SK-N-SH treated with all-trans-retinoic acid at 6 μM for 48 hours (cell line): ENCODE measurements at regions not wholly inside any gene's neighbourhood (a gene's known extent, or its start where the extent isn't known, plus 50 kb on each side); places are given as distances from the start of the nearest gene placed in this dataset.
A peak's percentile ranks its signal among the peaks of the same experiment; 100 is the strongest.

Source experiments
- ATAC-seq: fragments of 200-7000 bp; cut with Tn5 transposase; 3 replicates; pipeline ENCODE4 v1.9.1; 2020; ENCODE audit warnings: mild to moderate bottlenecking, moderate library complexity
- ARNTL ChIP-seq: fragments of 450-650 bp; formaldehyde crosslinking; IDR thresholded peaks from 2 replicates; pipeline ENCODE4 v1.5.0; 2020; ENCODE audit warnings: low read depth, mild to moderate bottlenecking, moderate library complexity, borderline replicate concordance
- BACH2 ChIP-seq: fragments of 250-450 bp; sonication (Bioruptor Pico); IDR thresholded peaks from 2 replicates; pipeline ENCODE4 v1.9.0; 2021; ENCODE audit warnings: mild to moderate bottlenecking, borderline replicate concordance
- CSDC2 ChIP-seq: fragments of 250-450 bp; sonication (Bioruptor Pico); IDR thresholded peaks from 2 replicates; pipeline ENCODE4 v1.5.0; 2020; ENCODE audit warnings: mild to moderate bottlenecking, moderate library complexity
- ISL1 ChIP-seq: fragments of 250-450 bp; sonication (Bioruptor Pico); IDR thresholded peaks from 2 replicates; pipeline ENCODE4 v2.1.2; 2022; ENCODE audit warnings: mild to moderate bottlenecking, moderate library complexity
- OSR1 ChIP-seq: fragments of 250-450 bp; sonication (Bioruptor Pico); IDR thresholded peaks from 2 replicates; pipeline ENCODE4 v1.8.0; 2022; ENCODE audit warnings: moderate library complexity, mild to moderate bottlenecking, inconsistent platforms
- PATZ1 ChIP-seq: fragments of 250-450 bp; sonication (Bioruptor Pico); IDR thresholded peaks from 2 replicates; pipeline ENCODE4 v1.8.0; 2020; ENCODE audit warnings: mild to moderate bottlenecking, moderate library complexity, borderline replicate concordance
- POU6F1 ChIP-seq: fragments of 250-450 bp; sonication (Bioruptor Pico); IDR thresholded peaks from 2 replicates; pipeline ENCODE4 v1.8.0; 2021; ENCODE audit warnings: low read depth, mild to moderate bottlenecking, moderate library complexity, borderline replicate concordance
- PPARA ChIP-seq: fragments of 250-450 bp; sonication (Bioruptor Pico); IDR thresholded peaks from 2 replicates; pipeline ENCODE4 v1.5.0; 2020; ENCODE audit warnings: mild to moderate bottlenecking, borderline replicate concordance
- RARB ChIP-seq: fragments of 250-450 bp; sonication (Bioruptor Pico); IDR thresholded peaks from 2 replicates; pipeline ENCODE4 v1.8.0; 2021; ENCODE audit warnings: mild to moderate bottlenecking, moderate library complexity
- SNAI2 ChIP-seq: fragments of 250-450 bp; sonication (Bioruptor Pico); IDR thresholded peaks from 2 replicates; pipeline ENCODE4 v1.5.0; 2020; ENCODE audit warnings: mild to moderate bottlenecking, moderate library complexity
- TCF4 ChIP-seq: fragments of 250-450 bp; sonication (Bioruptor Pico); IDR thresholded peaks from 2 replicates; pipeline ENCODE4 v1.8.0; 2021; ENCODE audit warnings: mild to moderate bottlenecking, moderate library complexity, borderline replicate concordance
- TOX ChIP-seq: fragments of 250-450 bp; sonication (Bioruptor Pico); IDR thresholded peaks from 2 replicates; pipeline ENCODE4 v1.8.0; 2021; ENCODE audit warnings: mild to moderate bottlenecking, moderate library complexity, borderline replicate concordance
- TSHZ2 ChIP-seq: fragments of 250-450 bp; sonication (Bioruptor Pico); IDR thresholded peaks from 2 replicates; pipeline ENCODE4 v1.5.0; 2020; ENCODE audit warnings: mild to moderate bottlenecking, moderate library complexity
- ZC3H10 ChIP-seq: fragments of 250-450 bp; sonication (Bioruptor Pico); IDR thresholded peaks from 2 replicates; pipeline ENCODE4 v1.5.1; 2021; ENCODE audit warnings: mild to moderate bottlenecking, moderate library complexity
- ZFP3 ChIP-seq: fragments of 250-450 bp; sonication (Bioruptor Pico); IDR thresholded peaks from 2 replicates; pipeline ENCODE4 v1.5.0; 2020; ENCODE audit warnings: mild to moderate bottlenecking, moderate library complexity
- ZFP30 ChIP-seq: fragments of 450-650 bp; formaldehyde crosslinking; IDR thresholded peaks from 2 replicates; pipeline ENCODE4 v1.5.0; 2022; ENCODE audit warnings: mild to moderate bottlenecking, moderate library complexity
- ZNF565 ChIP-seq: fragments of 450-650 bp; formaldehyde crosslinking; conservative IDR thresholded peaks from 2 replicates; pipeline ENCODE4 v1.5.0; 2020; ENCODE audit warnings: low read depth, mild to moderate bottlenecking, moderate library complexity
- ZNF70 ChIP-seq: fragments of 450-650 bp; formaldehyde crosslinking; IDR thresholded peaks from 2 replicates; pipeline ENCODE4 v1.5.0; 2020; ENCODE audit warnings: mild to moderate bottlenecking, moderate library complexity
- TF ChIP-seq, protein P1 (sequence below): fragments of 250-450 bp; sonication (Bioruptor Pico); IDR thresholded peaks from 2 replicates; pipeline ENCODE4 v1.5.1; 2021; ENCODE audit warnings: mild to moderate bottlenecking, moderate library complexity
- TF ChIP-seq, protein P2 (sequence below): fragments of 250-450 bp; sonication (Bioruptor Pico); IDR thresholded peaks from 2 replicates; pipeline ENCODE4 v1.5.1; 2020; ENCODE audit warnings: low read depth, mild to moderate bottlenecking, moderate library complexity

DNA sequence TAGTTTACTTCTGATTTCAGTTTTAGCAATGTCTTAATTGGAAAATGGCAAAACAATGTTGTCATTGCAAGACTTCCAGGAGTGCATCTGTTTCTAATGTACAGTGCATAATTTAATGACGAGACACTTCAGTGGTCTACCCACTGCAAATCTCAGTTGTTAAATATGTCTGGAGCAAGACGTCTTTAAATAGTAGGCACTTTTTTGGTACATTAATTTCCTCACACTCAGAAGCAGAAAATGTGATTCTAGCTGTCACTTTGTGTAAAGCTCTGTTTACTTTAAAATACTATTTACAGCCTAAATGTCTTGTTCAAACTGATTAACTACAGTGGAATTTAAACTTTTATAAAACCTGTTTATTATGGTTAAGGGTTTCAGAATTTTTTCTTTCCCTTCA, 815.5 kb downstream of the TLE1 start:
- TF ChIP-seq TCF4 (CRISPR knock-in tag) (peak; percentile 32; the same call in 1 of the 2 replicates), ZFP30 (CRISPR knock-in tag) (no peak)
- no peak for ATAC-seq

GRCh38 chr9:80871596-80871995, 817.8 kb downstream of the TLE1 start:
- no peak for TF ChIP-seq TSHZ2 (CRISPR knock-in tag)
- no peak for TF ChIP-seq CSDC2 (CRISPR knock-in tag)
- TF ChIP-seq SNAI2 (CRISPR knock-in tag) = no peak
- TF ChIP-seq, protein P1, sequence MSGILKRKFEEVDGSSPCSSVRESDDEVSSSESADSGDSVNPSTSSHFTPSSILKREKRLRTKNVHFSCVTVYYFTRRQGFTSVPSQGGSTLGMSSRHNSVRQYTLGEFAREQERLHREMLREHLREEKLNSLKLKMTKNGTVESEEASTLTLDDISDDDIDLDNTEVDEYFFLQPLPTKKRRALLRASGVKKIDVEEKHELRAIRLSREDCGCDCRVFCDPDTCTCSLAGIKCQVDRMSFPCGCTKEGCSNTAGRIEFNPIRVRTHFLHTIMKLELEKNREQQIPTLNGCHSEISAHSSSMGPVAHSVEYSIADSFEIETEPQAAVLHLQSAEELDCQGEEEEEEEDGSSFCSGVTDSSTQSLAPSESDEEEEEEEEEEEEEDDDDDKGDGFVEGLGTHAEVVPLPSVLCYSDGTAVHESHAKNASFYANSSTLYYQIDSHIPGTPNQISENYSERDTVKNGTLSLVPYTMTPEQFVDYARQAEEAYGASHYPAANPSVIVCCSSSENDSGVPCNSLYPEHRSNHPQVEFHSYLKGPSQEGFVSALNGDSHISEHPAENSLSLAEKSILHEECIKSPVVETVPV (CRISPR knock-in tag) = no peak
- TF ChIP-seq, protein P2, sequence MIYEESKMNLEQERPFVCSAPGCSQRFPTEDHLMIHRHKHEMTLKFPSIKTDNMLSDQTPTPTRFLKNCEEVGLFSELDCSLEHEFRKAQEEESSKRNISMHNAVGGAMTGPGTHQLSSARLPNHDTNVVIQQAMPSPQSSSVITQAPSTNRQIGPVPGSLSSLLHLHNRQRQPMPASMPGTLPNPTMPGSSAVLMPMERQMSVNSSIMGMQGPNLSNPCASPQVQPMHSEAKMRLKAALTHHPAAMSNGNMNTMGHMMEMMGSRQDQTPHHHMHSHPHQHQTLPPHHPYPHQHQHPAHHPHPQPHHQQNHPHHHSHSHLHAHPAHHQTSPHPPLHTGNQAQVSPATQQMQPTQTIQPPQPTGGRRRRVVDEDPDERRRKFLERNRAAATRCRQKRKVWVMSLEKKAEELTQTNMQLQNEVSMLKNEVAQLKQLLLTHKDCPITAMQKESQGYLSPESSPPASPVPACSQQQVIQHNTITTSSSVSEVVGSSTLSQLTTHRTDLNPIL (CRISPR knock-in tag) = no peak
- peak; percentile 61 for TF ChIP-seq TCF4 (CRISPR knock-in tag)
- TF ChIP-seq RARB (CRISPR knock-in tag) = no peak
- no peak for TF ChIP-seq ZFP30 (CRISPR knock-in tag)
- no peak for TF ChIP-seq POU6F1
- no peak for TF ChIP-seq OSR1 (CRISPR knock-in tag)
- TF ChIP-seq ISL1 (CRISPR knock-in tag) = peak; percentile 60
- ATAC-seq = no peak

DNA sequence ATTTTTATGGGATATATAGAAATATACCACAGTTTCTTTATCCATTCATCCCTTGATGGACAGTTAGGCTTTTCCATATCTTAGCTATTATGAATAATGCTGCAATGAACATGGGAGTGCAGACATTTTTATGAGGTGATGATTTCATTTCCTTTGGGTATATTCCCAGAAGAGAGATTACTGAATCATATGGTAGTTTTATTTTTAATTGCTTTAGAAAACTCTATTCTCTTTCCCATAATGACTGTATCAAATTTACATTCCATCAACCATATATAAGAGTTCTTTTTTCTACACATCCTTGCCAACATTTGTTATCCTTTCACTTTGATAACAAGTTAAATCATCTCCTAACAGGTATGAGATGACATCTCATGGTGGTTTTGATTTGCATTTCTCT, 821.6 kb downstream of the TLE1 start:
- no peak for ATAC-seq
- TF ChIP-seq TSHZ2 (CRISPR knock-in tag) (no peak), PATZ1 (CRISPR knock-in tag) (no peak), TOX (CRISPR knock-in tag) (no peak), ZNF70 (CRISPR knock-in tag) (no peak), BACH2 (CRISPR knock-in tag) (no peak), TCF4 (CRISPR knock-in tag) (no peak), POU6F1 (no peak), ARNTL (CRISPR knock-in tag) (no peak), SNAI2 (CRISPR knock-in tag) (no peak), ZFP3 (CRISPR knock-in tag) (no peak), OSR1 (CRISPR knock-in tag) (no peak), PPARA (CRISPR knock-in tag) (no peak), CSDC2 (CRISPR knock-in tag) (no peak), ZC3H10 (CRISPR knock-in tag) (no peak), ZNF565 (no peak), ZFP30 (CRISPR knock-in tag) (no peak), ISL1 (CRISPR knock-in tag) (no peak), RARB (CRISPR knock-in tag) (no peak)
- TF ChIP-seq, protein P1 (CRISPR knock-in tag) = no peak
